BE2C (cell line): ENCODE measurements at regions not wholly inside any gene's neighbourhood (a gene's known extent, or its start where the extent isn't known, plus 50 kb on each side); places are given as distances from the start of the nearest gene placed in this dataset.

ENCODE experiments used
- DNase-seq: peaks from one replicate; pipeline ENCODE4 v3.0.0-alpha.2; 2020
- H3K27me3 ChIP-seq: fragments of 250-450 bp; sonication (Bioruptor Pico); 2 replicates; pipeline ENCODE4 v1.5.1; 2020; ENCODE audit warnings: mild to moderate bottlenecking
- H3K36me3 ChIP-seq: fragments of 250-450 bp; sonication (Bioruptor Pico); 2 replicates; pipeline ENCODE4 v1.5.1; 2020; ENCODE audit warnings: mild to moderate bottlenecking
- H3K4me1 ChIP-seq: fragments of 250-450 bp; sonication (Bioruptor Pico); 2 replicates; pipeline ENCODE4 v1.5.1; 2020
- H3K4me3 ChIP-seq: 2 replicates; pipeline ENCODE4 v1.5.1; 2011; ENCODE audit warnings: low read depth, low read length
- H3K9me3 ChIP-seq: fragments of 250-450 bp; sonication (Bioruptor Pico); 2 replicates; pipeline ENCODE4 v1.5.1; 2020
- TF ChIP-seq, protein P1 (sequence below): IDR thresholded peaks from 2 replicates; pipeline ENCODE4 v1.5.1; 2012; ENCODE audit warnings: mild to moderate bottlenecking, low read depth, low read length

DNA sequence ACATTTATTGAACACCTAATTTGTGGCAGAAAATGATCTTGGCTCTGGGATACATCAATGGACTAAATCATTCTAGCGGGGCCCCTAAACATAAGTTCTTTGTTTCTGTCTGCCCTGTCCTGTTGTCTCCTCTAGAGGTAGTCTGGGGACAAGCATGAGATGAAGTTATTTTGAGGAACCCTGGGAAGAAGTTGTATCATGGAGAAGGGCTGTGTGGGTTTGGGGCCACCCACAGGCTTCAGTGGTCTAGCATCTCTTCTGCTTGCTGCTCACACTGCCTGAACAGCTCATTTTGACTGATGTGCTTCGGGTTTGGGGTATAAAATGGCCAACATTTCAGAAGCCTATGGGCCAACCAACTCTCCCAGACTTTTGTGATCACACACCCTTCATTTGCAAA lies 50.3 kb upstream of the OSBPL11 start:
- H3K27me3 ChIP-seq: no peaks in the 10 kb centered on the region
- no peaks in the 10 kb centered on the region for H3K9me3 ChIP-seq
- TF ChIP-seq, protein P1, sequence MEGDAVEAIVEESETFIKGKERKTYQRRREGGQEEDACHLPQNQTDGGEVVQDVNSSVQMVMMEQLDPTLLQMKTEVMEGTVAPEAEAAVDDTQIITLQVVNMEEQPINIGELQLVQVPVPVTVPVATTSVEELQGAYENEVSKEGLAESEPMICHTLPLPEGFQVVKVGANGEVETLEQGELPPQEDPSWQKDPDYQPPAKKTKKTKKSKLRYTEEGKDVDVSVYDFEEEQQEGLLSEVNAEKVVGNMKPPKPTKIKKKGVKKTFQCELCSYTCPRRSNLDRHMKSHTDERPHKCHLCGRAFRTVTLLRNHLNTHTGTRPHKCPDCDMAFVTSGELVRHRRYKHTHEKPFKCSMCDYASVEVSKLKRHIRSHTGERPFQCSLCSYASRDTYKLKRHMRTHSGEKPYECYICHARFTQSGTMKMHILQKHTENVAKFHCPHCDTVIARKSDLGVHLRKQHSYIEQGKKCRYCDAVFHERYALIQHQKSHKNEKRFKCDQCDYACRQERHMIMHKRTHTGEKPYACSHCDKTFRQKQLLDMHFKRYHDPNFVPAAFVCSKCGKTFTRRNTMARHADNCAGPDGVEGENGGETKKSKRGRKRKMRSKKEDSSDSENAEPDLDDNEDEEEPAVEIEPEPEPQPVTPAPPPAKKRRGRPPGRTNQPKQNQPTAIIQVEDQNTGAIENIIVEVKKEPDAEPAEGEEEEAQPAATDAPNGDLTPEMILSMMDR: no peak
- no peaks in the 10 kb centered on the region for H3K4me1 ChIP-seq
- no peak for DNase-seq
- no peaks in the 10 kb centered on the region for H3K36me3 ChIP-seq
- no peak overlapping the region for H3K4me3 ChIP-seq

GRCh38 chr3:125646581-125646980 lies 51.3 kb upstream of the OSBPL11 start:
- no peak for DNase-seq
- TF ChIP-seq, protein P1: no peak
- no peaks in the 10 kb centered on the region for H3K9me3 ChIP-seq
- no peaks in the 10 kb centered on the region for H3K27me3 ChIP-seq
- no peaks in the 10 kb centered on the region for H3K36me3 ChIP-seq
- no peaks in the 10 kb centered on the region for H3K4me1 ChIP-seq
- H3K4me3 ChIP-seq: no peak overlapping the region

DNA sequence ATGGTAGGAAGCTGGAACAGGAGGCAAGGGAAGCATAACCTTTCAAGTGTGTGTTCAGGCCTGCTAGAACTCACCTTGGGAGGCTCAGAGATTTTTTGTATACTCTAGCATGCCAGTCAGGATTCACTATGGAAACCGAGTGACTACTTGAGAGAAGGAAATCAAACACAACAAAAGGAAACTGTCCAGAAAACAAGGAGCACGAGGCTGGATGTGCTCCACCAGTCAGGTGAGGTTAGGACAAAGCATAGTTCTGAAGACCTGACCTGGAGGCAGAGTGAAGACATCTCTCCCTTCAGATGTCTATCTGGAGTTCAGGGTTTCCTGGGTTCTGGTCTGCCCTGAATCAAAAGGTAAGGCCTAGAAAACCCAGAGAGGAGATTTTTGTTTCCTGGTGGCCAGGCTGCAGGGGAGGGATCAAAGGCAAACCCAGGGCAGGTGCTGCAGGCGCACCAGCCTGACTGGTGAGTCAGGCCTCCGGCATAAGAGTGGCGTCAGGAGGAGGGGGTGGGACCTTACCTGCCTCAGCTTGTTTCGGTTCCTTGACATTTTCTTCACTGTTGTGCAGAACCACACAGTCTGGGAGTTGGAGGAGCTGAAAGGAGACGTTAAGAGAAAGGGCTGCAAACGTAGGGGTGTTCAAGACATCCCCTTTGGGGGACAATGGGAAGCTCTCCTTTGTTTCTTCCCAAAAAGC lies 52.2 kb upstream of the OSBPL11 start:
- Histone ChIP-seq H3K9me3 (no peaks in the 10 kb centered on the region), H3K27me3 (no peaks in the 10 kb centered on the region), H3K4me3 (no peak overlapping the region), H3K36me3 (no peaks in the 10 kb centered on the region), H3K4me1 (no peaks in the 10 kb centered on the region)
- TF ChIP-seq, protein P1: no peak
- DNase-seq: no peak

GRCh38 chr3:125651244-125651643 lies 55.9 kb upstream of the OSBPL11 start:
- TF ChIP-seq, protein P1: no peak
- Histone ChIP-seq H3K4me1 (no peaks in the 10 kb centered on the region), H3K27me3 (no peaks in the 10 kb centered on the region), H3K4me3 (no peak overlapping the region), H3K9me3 (no peaks in the 10 kb centered on the region), H3K36me3 (no peaks in the 10 kb centered on the region)
- no peak for DNase-seq

GRCh38 chr3:125652349-125652748 lies 57.1 kb upstream of the OSBPL11 start:
- TF ChIP-seq, protein P1: no peak
- no peak for DNase-seq
- Histone ChIP-seq H3K4me3 (no peak overlapping the region), H3K9me3 (no peaks in the 10 kb centered on the region), H3K27me3 (no peaks in the 10 kb centered on the region), H3K36me3 (no peaks in the 10 kb centered on the region), H3K4me1 (no peaks in the 10 kb centered on the region)

DNA sequence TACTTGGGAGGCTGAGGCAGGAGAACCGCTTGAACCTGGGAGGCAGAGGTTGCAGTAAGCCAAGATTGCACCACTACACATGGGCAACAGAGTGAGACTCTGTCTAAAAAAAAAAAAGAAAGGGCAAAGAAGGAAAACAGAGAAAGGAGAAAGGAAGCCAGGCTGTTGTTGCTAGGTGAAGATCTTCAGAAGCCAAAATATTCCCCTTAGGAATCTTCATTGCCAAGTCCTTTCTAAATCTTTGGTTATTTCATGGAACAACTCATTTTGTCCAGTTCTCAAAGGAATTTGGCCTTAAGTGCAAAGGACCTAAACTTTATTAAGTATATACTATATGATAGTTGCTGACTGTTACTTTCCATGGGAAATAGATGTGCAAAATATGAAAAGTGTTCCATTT lies 59.2 kb upstream of the OSBPL11 start:
- Histone ChIP-seq H3K27me3 (no peaks in the 10 kb centered on the region), H3K9me3 (no peaks in the 10 kb centered on the region), H3K4me3 (no peak overlapping the region), H3K4me1 (no peaks in the 10 kb centered on the region), H3K36me3 (no peaks in the 10 kb centered on the region)
- TF ChIP-seq, protein P1: no peak
- DNase-seq: no peak
